HG03469 (cell line): ENCODE measurements at regions not wholly inside any gene's neighbourhood (a gene's known extent, or its start where the extent isn't known, plus 50 kb on each side); places are given as distances from the start of the nearest gene placed in this dataset.

ENCODE experiments used
- ATAC-seq: cut with Tn5 transposase; IDR thresholded peaks from one replicate; pipeline ENCODE4 v1.9.1; 2021; ENCODE audit warnings: mild to moderate bottlenecking, moderate library complexity, moderate number of reproducible peaks; ENCODE audit not compliant: unreplicated experiment

- ATAC-seq = no peak
These were observed 215.1 kb upstream of the GGTLC1 start for GRCh38 chr20:24203526-24204183.

- ATAC-seq = no peak
These were observed 210.9 kb upstream of the GGTLC1 start for GRCh38 chr20:24199501-24199900.

DNA sequence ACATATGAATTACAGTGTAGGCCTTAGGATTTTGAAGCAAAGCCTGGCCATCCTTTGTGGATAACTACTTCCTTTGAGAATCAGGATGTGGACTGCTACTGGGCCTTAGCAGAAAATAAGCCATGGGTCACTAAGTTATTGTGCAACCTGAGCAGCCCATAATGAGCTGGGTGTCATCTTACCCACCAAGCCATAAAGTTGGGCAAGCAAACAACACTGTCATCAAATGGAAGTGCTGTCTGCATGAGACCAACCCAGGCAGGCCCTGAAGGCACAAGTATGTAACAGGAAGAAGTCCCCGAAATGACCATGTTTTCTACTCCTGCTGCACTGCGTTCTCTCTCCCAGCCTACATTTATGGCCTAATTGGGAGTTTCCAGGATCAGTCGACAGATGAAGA is 205.6 kb upstream of the GGTLC1 start:
- ATAC-seq = no peak

- ATAC-seq = no peak
These were observed 202.3 kb upstream of the GGTLC1 start for GRCh38 chr20:24190905-24191304.

DNA sequence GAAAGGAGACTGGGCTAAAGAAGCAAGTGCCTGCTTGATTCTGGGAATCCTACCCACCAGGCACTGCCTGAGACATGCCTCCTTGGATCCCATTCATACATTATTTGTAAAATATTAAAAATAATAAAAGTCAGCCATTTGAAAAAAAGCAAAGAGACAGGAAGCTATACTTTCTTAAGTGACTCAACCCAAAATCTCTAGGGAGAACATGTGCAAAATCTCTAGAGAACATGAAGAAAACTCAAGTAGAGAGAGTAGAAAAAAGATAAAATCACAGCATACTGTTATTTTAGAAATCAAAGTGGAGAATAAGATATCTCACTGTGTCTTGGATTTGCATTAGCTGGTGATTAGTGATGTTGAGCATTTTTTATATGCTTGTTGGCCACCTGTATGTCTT is 197.2 kb upstream of the GGTLC1 start:
- no peak for ATAC-seq

- no peak for ATAC-seq
These were observed 192.6 kb upstream of the GGTLC1 start for GRCh38 chr20:24181151-24181550.

DNA sequence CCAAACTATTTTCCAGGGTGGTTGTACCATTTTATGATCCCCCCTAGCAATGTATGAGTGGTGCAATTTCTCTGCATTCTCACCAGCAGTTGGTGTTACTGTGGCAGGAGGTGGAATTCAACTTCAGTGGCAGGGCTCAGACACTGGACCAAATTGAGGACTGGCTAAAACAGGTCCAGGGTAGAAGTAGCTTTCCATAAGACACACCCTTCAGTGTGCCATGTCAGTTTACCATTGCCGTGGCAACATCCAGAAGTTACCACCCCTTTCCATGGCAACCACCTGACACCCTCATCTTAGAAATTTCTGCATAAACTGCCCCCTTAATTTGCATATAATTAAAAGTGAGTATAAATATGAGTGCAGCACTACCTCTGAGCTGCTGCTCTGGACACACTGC is 180.7 kb upstream of the GGTLC1 start:
- no peak for ATAC-seq

- no peak for ATAC-seq
These were observed 177.8 kb upstream of the GGTLC1 start for GRCh38 chr20:24166412-24166811.

DNA sequence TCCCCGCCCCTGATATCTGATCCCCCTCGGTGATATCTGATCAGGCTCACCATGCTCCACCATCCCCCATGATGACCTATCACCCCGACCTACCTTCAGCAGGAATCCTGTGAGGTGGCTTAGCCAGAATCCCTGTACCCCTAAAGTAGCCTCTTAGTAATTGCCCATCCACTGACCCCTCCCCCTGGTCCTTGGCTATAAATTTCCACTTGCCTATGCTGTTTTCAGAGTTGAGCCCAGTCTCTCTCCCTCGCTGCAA is 177.5 kb upstream of the GGTLC1 start:
- ATAC-seq = no peak

DNA sequence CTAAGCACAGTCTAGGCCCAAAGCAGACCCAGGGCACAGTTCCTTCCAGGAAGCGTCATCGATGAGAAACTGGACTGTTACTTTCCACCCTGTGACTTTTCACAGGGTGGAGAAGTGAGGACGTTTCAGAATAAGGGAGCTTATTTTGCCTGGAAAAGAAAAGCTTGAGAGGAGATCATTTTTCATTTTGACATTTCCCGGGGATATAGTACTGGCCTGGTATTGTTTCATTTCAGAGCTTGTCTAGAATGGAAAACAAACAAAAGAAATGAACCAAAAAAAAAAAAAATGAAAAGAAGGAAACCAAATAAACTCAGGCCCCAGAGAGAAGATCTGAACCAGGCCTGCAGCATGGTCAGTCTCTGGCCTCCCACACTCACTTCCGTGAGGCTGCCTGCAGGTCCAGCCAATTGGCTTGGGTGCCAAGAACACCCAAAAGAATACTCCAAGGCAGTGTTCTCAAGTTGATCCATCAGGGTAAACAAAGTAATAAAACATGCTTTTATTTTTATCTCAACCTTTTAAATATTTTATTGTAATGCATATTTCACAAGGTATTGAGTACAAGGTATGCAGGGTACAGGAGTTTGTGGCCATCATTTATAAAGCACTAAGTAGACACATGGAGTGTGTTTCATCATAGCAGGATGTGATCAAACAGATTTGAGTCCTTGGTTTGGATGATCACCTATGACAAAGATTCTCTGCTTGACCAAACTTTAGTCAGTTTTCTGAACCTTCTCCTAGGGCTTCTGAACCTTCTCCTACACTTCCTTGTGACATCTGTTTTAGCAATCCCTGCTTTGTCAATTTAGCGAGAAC is 176.9 kb upstream of the GGTLC1 start:
- ATAC-seq = no peak

DNA sequence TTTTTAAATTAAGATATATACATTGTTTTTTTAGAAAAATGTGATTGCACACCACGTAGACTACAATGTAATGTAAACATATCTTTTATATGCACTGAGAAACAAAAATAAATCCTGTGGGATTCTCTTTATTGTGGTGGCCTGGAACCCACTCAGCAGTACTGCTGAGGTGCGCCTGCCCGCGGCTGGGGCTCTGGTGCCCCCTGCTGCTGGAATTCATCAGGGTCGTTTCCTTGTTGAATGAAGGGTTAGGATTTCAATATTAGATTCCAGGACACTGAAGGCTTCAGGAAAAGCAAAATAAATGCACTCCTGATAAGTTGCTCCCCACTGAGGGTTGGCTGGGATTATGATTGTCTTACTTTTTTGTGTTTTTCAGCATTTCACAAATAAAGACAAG is 175.8 kb upstream of the GGTLC1 start:
- ATAC-seq = no peak

GRCh38 chr20:24163506-24163905 is 174.9 kb upstream of the GGTLC1 start:
- ATAC-seq = no peak

DNA sequence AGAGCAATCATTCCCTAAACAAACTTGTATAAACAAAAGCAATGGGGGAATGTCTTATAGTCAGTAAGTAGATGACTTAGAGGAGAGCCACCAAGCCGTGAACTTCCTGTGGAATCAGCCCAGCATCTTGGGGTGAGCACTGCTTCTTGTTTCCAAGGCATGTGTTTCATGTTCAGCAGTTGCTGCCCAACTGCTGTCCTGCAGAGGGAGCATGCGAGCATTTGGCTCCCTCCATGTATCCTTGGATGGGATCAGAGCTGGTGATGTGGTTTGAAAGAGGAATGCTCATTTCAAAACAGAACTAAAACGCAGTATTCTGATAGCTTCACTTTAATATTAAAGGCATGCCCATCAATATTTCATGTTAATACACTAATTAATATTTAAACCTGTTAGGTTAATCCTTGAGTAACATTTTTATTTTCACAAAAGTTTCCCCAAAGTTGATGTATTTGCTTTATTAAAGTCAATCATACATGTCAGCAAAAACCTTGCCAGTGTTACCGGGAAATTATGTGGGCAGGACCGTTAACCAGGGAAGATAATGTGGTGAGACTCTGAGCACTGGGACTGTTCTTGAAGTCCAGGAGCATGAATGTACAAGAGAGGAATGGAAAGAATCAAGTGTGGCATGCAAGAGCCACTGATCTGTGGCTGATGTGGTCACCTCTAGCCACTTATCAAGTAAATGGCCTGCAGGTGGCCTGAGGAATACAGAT is 172.1 kb upstream of the GGTLC1 start:
- no peak for ATAC-seq

DNA sequence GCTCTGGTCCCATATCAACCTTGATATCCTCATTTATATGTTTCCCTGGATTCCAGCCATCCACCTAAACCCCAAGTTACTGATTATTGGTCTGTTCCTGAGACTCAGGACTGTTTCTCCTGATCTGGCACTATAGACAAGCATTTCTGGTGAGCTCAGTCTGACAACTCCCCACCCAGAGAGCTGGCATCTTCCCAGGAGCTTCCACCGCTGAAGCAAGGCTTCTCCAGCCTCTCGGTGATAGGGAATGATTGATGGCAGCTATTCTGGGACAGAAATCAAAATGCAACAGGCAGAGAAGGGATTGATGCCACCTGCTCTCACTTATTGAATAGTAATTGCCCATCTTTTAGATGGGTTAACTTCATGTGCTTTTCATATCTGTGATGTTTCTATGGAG is 169.7 kb upstream of the GGTLC1 start:
- ATAC-seq = no peak

- no peak for ATAC-seq
These were observed 168.6 kb upstream of the GGTLC1 start for GRCh38 chr20:24157213-24157612.

GRCh38 chr20:24153101-24154040 is 164.8 kb upstream of the GGTLC1 start:
- ATAC-seq = no peak

DNA sequence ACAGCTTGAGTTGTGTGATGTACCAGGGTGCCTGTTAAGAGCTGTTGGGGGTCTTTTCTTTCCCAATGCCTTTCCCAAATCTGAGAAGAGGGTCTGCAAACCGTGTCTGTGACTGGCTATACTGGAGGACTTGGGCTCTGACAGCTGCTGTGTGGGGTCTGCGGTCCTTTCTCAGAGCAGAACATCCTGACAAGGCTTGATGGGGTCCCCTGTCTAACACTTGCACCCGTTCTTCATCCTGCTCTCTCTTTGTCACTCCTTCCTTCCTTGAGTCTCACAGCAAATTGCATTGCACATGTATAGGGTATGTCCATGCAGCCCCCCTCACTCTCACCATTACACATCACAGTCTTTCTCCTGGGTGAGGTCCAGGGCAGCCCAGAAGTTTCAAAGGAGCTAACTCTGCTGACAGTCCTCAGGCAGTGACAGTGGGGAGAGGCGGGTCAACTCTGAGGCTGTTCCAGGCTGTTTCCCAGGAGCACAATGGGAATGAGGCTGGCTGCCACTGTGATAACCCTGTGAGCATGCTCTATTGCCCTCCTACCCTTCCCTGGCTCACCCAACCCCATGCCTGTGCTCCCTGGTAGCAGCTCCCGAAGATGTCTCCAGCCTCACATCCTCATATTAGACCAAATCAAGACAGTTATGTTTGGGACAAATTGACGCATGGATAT is 163.2 kb upstream of the GGTLC1 start:
- ATAC-seq = no peak

DNA sequence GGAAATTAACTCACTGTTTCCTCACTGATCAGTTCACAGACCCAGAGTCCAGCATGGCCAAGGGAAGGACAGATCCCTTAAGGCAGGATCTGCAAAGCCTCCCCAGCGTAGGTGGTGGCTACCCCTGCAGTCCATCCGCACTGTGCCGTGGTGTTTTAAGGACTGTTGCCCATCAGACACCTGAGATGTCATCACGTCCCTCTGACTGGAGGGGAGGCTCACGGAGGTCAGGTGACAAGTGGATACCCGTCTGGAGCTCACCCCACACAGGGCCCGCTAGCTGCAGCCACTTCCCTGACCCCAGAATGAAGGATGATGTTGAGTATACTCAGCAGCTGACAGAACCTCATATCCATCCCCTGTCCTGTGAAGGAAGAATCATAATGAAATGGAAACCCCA is 161.8 kb upstream of the GGTLC1 start:
- ATAC-seq = no peak

GRCh38 chr20:24149881-24150307 is 161.3 kb upstream of the GGTLC1 start:
- no peak for ATAC-seq

DNA sequence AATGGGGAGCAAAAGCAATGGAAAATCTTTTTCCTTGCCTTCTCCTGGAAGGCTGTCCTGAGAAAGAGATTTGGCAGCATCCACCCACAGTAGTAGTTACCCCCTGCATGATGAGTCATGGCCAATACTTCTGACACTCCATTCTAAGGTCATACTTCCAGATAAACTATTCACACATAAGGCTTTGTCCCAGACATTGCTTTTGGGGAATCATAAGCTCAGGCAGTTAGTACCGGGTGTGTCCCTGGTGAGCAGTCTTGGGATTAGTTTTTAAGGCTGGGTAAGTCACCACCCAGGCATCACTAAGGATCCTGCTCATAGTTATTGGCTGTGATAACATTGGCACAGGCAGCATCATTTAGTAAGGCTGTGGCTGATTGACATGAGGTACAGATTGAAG is 160.6 kb upstream of the GGTLC1 start:
- ATAC-seq = no peak
